HepG2 (cell line): ENCODE measurements at regions not wholly inside any gene's neighbourhood (a gene's known extent, or its start where the extent isn't known, plus 50 kb on each side); places are given as distances from the start of the nearest gene placed in this dataset.

ENCODE experiments used
- ATAC-seq: fragments of 200-7000 bp; cut with Tn5 transposase; 3 replicates; pipeline ENCODE4 v1.9.1; 2020; ENCODE audit warnings: mild to moderate bottlenecking, moderate library complexity
- BruUV-seq: library from RNA; stranded (reverse); fragments of 400-500 nt; replicated peaks from 2 replicates; lab custom pipeline; 2021; lab: Mats Ljungman, UMichigan
- CTCF ChIA-PET: fragments of 300-600 bp; formaldehyde crosslinking; extraction: SDS; loops from one replicate; lab custom pipeline; 2021; ENCODE audit warnings: low total read pairs, inconsistent platforms, low intra/inter-chr PET ratio; lab: Yijun Ruan, JAX
- POLR2A ChIA-PET: fragments of 350-600 bp; sonication (Branson Sonifier 250); formaldehyde crosslinking; loops from one replicate; lab custom pipeline; 2020; ENCODE audit warnings: antibody characterized with exemption, inconsistent platforms; lab: Yijun Ruan, JAX
- DNase-seq: peaks from one replicate; pipeline ENCODE4 v3.0.0-alpha.2; 2015; ENCODE audit warnings: low spot score
- FAIRE-seq: peaks from 3 replicates; lab custom pipeline; 2011; peaks lifted over from hg19 to GRCh38; lab: Jason Lieb, UNC
- H2AFZ ChIP-seq: one replicate; pipeline ENCODE4 v1.6.1; 2011; ENCODE audit warnings: low read length, inconsistent platforms
- H3K27ac ChIP-seq: fragments of 300-600 bp; 3 replicates; pipeline ENCODE4 v1.8.0; 2011; ENCODE audit warnings: mixed run types, mild to moderate bottlenecking, mixed read lengths, low read length, inconsistent platforms; ENCODE audit not compliant: insufficient read depth; ENCODE audit errors: extremely low read length
- H3K27me3 ChIP-seq, 2 experiments: fragments of 200-600 bp in 1 of 2; 2 replicates in 1 of 2; 3 replicates in 1 of 2; pipeline versions ENCODE4 v1.6.0 to v1.8.0; 2011; ENCODE audit warnings: low read length in 2 of 2, mild to moderate bottlenecking in 2 of 2, moderate library complexity in 2 of 2, inconsistent platforms in 1 of 2; ENCODE audit not compliant: insufficient read depth in 2 of 2, control insufficient read depth in 1 of 2
- H3K36me3 ChIP-seq, 2 experiments: fragments of 200-600 bp in 1 of 2; replicated peaks in 1 of 2; 2 replicates in 1 of 2; 3 replicates in 1 of 2; pipeline versions ENCODE4 v1.5.1 to v1.8.0; 2011; ENCODE audit warnings: low read length in 2 of 2, inconsistent platforms in 1 of 2; ENCODE audit not compliant: insufficient read depth in 2 of 2, control insufficient read depth in 1 of 2
- H3K4me1 ChIP-seq: 2 replicates; pipeline ENCODE4 v1.5.1; 2012; ENCODE audit warnings: low read length, inconsistent platforms; ENCODE audit not compliant: insufficient read depth
- H3K4me2 ChIP-seq: 2 replicates; pipeline ENCODE4 v1.6.0; 2011; ENCODE audit warnings: low read depth, low read length, inconsistent platforms
- H3K4me3 ChIP-seq, 3 experiments: fragments of 200-600 bp in 1 of 3; sonication (generic), shearing (Covaris generic) in 1 of 3; replicated peaks in 1 of 3; 2 replicates each; pipeline ENCODE4 v1.5.1; 2011 to 2016; ENCODE audit warnings: low read length in 3 of 3, inconsistent platforms in 2 of 3, low read depth in 2 of 3, mild to moderate bottlenecking in 2 of 3, control low read depth in 1 of 3, mixed read lengths in 1 of 3; ENCODE audit not compliant: insufficient read depth in 1 of 3
- H3K79me2 ChIP-seq: one replicate; pipeline ENCODE4 v1.6.1; 2011; ENCODE audit warnings: low read length, inconsistent platforms; ENCODE audit not compliant: insufficient read depth
- H3K9ac ChIP-seq: 2 replicates; pipeline ENCODE4 v1.6.0; 2011; ENCODE audit warnings: mild to moderate bottlenecking, low read depth, low read length, inconsistent platforms; ENCODE audit not compliant: insufficient read depth
- H3K9me3 ChIP-seq: 2 replicates; pipeline ENCODE4 v1.5.1; 2012; ENCODE audit warnings: mild to moderate bottlenecking, low read length
- H4K20me1 ChIP-seq: 2 replicates; pipeline ENCODE4 v1.6.0; 2011; ENCODE audit warnings: inconsistent platforms, mild to moderate bottlenecking, low read length, moderate library complexity; ENCODE audit not compliant: insufficient read depth
- CBX1 ChIP-seq: IDR thresholded peaks from one replicate; pipeline ENCODE4 v1.6.1; 2016; ENCODE audit warnings: antibody characterized with exemption, low read depth
- MEIS1 ChIP-seq: sonication (generic); formaldehyde crosslinking; IDR thresholded peaks from 2 replicates; pipeline ENCODE4 v1.9.0; 2021; ENCODE audit warnings: mild to moderate bottlenecking, missing genetic modification reagents, moderate library complexity, borderline replicate concordance
- MIER2 ChIP-seq: IDR thresholded peaks from 2 replicates; pipeline ENCODE4 v1.6.1; 2016; ENCODE audit warnings: missing biosample characterization, missing genetic modification reagents
- PAXIP1 ChIP-seq: sonication (generic); formaldehyde crosslinking; conservative IDR thresholded peaks from 2 replicates; pipeline ENCODE4 v1.4.0; 2020; ENCODE audit warnings: mild to moderate bottlenecking, missing genetic modification reagents, moderate library complexity
- SMARCC2 ChIP-seq: fragments of 450-650 bp; IDR thresholded peaks from 2 replicates; pipeline ENCODE4 v1.6.1; 2017; ENCODE audit warnings: antibody characterized with exemption, mild to moderate bottlenecking
- TOPORS ChIP-seq: sonication (generic); formaldehyde crosslinking; IDR thresholded peaks from 2 replicates; pipeline ENCODE4 v1.8.0; 2023; ENCODE audit warnings: mild to moderate bottlenecking, missing genetic modification reagents
- ZNF20 ChIP-seq: sonication (generic); formaldehyde crosslinking; IDR thresholded peaks from 2 replicates; pipeline ENCODE4 v1.4.0; 2020; ENCODE audit warnings: mild to moderate bottlenecking, moderate library complexity, missing genetic modification reagents
- ZNF251 ChIP-seq: sonication (generic); formaldehyde crosslinking; IDR thresholded peaks from 2 replicates; pipeline ENCODE4 v1.9.0; 2021; ENCODE audit warnings: mild to moderate bottlenecking, missing genetic modification reagents
- ZNF260 ChIP-seq: sonication (generic); formaldehyde crosslinking; IDR thresholded peaks from 2 replicates; pipeline ENCODE4 v1.4.0; 2020; ENCODE audit warnings: missing genetic modification reagents, low read depth, mild to moderate bottlenecking, borderline replicate concordance
- ZNF276 ChIP-seq: sonication (generic); formaldehyde crosslinking; IDR thresholded peaks from 2 replicates; pipeline ENCODE4 v1.4.0; 2020; ENCODE audit warnings: mild to moderate bottlenecking, low read depth, missing genetic modification reagents
- ZNF879 ChIP-seq: sonication (generic); formaldehyde crosslinking; IDR thresholded peaks from 2 replicates; pipeline ENCODE4 v1.8.1; 2023; ENCODE audit warnings: missing genetic modification reagents
- WGBS: methylation state at CpG from one replicate; pipeline ENCODE4 v1.1.6; 2017; ENCODE audit warnings: low lambda C conversion rate; 5-methylcytosine and 5-hydroxymethylcytosine counted together
- in situ Hi-C: cut with HindIII; loops from 2 replicates; pipeline ENCODE4 v1.10.0; 2017; ENCODE audit warnings: low pct_unique_long_range_greater_than_20kb; ENCODE audit not compliant: extremely low pct_ligation_motif_present
- intact Hi-C: fragments of 100-400 bp; cut with micrococcal nuclease; formaldehyde crosslinking; loops from one replicate; pipeline ENCODE4 v1.10.0; 2022; ENCODE audit not compliant: unreplicated experiment

- 0% methylated on average over 1 of the region's 1 CpG for WGBS
- ChIA-PET POLR2A (no interaction called here), CTCF (no interaction called here)
- Histone ChIP-seq H3K27ac (no peak overlapping the region), H3K9me3 (no peaks in the 10 kb centered on the region), H3K36me3 (no peaks in the 10 kb centered on the region), H4K20me1 (no peaks in the 10 kb centered on the region), H3K79me2 (no peaks in the 10 kb centered on the region), H3K4me1 (peaks cover 9% of the 10 kb centered on the region; the same call in 1 of the 2 replicates), H3K4me3 (no peak overlapping the region), H3K9ac (no peak overlapping the region), H2AFZ (no peak overlapping the region), H3K4me2 (no peak overlapping the region), H3K27me3 (no peaks in the 10 kb centered on the region)
- 0 out of 3 replicates have a peak, but pooled peaks have one; percentile 44 for ATAC-seq
- no peak for FAIRE-seq
- in situ Hi-C loops = no loop called here
- peak; percentile 13 for DNase-seq
- no TSS peak for BruUV-seq
- TF ChIP-seq MEIS1 (CRISPR knock-in tag) (no peak), SMARCC2 (no peak), TOPORS (CRISPR knock-in tag) (no peak), CBX1 (no peak)
- TF ChIP-seq, all 625 proteins: peak for 0
- intact Hi-C loops = no loop called here
Measured at GRCh38 chr6:81614292-81614691, 138.2 kb downstream of the TENT5A start.

- no peaks in the 10 kb centered on the region for H3K79me2 ChIP-seq
- in situ Hi-C loops (no loop called here), intact Hi-C loops (no loop called here)
- ChIA-PET CTCF (no interaction called here), POLR2A (no interaction called here)
- no peak overlapping the region for H3K9ac ChIP-seq
- H2AFZ ChIP-seq = no peak overlapping the region
- FAIRE-seq (no peak), DNase-seq (no peak), ATAC-seq (no peak)
- H4K20me1 ChIP-seq = no peaks in the 10 kb centered on the region
- H3K27ac ChIP-seq = no peak overlapping the region
- H3K9me3 ChIP-seq = no peaks in the 10 kb centered on the region
- H3K4me3 ChIP-seq = no peak overlapping the region
- H3K4me1 ChIP-seq = peaks cover 9% of the 10 kb centered on the region; the same call in 1 of the 2 replicates
- WGBS = 29% methylated on average over 1 of the region's 1 CpG
- no peaks in the 10 kb centered on the region for H3K36me3 ChIP-seq
- no peak overlapping the region for H3K4me2 ChIP-seq
- no TSS peak for BruUV-seq
- no peaks in the 10 kb centered on the region for H3K27me3 ChIP-seq
- no peak for TF ChIP-seq ZNF251 (CRISPR knock-in tag)
- TF ChIP-seq ZNF260 = no peak
- no peak for TF ChIP-seq PAXIP1 (CRISPR knock-in tag)
- no peak for TF ChIP-seq ZNF879
- no peak for TF ChIP-seq MIER2
- no peak for TF ChIP-seq ZNF276
- TF ChIP-seq ZNF20 (CRISPR knock-in tag) = no peak
Measured at GRCh38 chr6:81613606-81614005, 138.9 kb downstream of the TENT5A start.
